Vagina (tissue), 2 donors: ENCODE measurements at regions not wholly inside any gene's neighbourhood (a gene's known extent, or its start where the extent isn't known, plus 50 kb on each side); places are given as distances from the start of the nearest gene placed in this dataset.
A peak's percentile ranks its signal among the peaks of the same experiment; 100 is the strongest.
"Not testable (repeated sequence)": the region's sequence is repeated elsewhere in the genome, so short reads cannot be mapped to it uniquely, and the experiment has no call there.

Experiments used
- DNase-seq, 2 donors: peaks; one replicate each; pipeline ENCODE4 v3.0.0-alpha.2; 2017; ENCODE audit errors: extremely low spot score in 2 of 2
- H3K27ac ChIP-seq: fragments of 200-600 bp; sonication (generic); one replicate; pipeline ENCODE4 v1.5.1; 2019
- H3K27me3 ChIP-seq: fragments of 200-600 bp; sonication (generic); one replicate; pipeline ENCODE4 v1.5.1; 2019
- H3K36me3 ChIP-seq, 2 donors: fragments of 200-600 bp; sonication (generic); one replicate each; pipeline ENCODE4 v1.5.1; 2017 to 2019
- H3K4me1 ChIP-seq: fragments of 200-600 bp; sonication (generic); one replicate; pipeline ENCODE4 v1.5.1; 2019
- H3K4me3 ChIP-seq, 2 donors: fragments of 200-600 bp; sonication (generic); 1 replicate in 1 of 2; 2 replicates in 1 of 2; pipeline ENCODE4 v1.5.1; 2016 to 2019
- H3K9me3 ChIP-seq: fragments of 200-600 bp; sonication (generic); one replicate; pipeline ENCODE4 v1.5.1; 2019
- POLR2A ChIP-seq, 2 donors: fragments of 450-650 bp; IDR thresholded peaks; one replicate each; pipeline ENCODE4 v1.6.1; 2017; ENCODE audit warnings: antibody characterized with exemption in 2 of 2, mild to moderate bottlenecking in 2 of 2, moderate library complexity in 2 of 2
- POLR2AphosphoS5 ChIP-seq, 2 donors: sonication (generic); formaldehyde crosslinking; IDR thresholded peaks; one replicate each; pipeline ENCODE4 v1.9.0; 2017; ENCODE audit warnings: antibody characterized with exemption in 2 of 2, mild to moderate bottlenecking in 2 of 2, low read depth in 1 of 2; ENCODE audit not compliant: insufficient read depth in 1 of 2
- intact Hi-C: fragments of 100-400 bp; cut with DNase I; formaldehyde crosslinking; loops from one replicate; pipeline ENCODE4 v1.15.1; 2023
- TF ChIP-seq, protein P1 (sequence below), 3 experiments: fragments of 450-650 bp in 2 of 3; fragments of 200-600 bp in 1 of 3; sonication (generic) in 1 of 3; IDR thresholded peaks; one replicate each; pipeline ENCODE4 v1.5.1; 2017 to 2019; ENCODE audit warnings: antibody characterized with exemption in 3 of 3, mild to moderate bottlenecking in 2 of 3, moderate library complexity in 2 of 3

DNA sequence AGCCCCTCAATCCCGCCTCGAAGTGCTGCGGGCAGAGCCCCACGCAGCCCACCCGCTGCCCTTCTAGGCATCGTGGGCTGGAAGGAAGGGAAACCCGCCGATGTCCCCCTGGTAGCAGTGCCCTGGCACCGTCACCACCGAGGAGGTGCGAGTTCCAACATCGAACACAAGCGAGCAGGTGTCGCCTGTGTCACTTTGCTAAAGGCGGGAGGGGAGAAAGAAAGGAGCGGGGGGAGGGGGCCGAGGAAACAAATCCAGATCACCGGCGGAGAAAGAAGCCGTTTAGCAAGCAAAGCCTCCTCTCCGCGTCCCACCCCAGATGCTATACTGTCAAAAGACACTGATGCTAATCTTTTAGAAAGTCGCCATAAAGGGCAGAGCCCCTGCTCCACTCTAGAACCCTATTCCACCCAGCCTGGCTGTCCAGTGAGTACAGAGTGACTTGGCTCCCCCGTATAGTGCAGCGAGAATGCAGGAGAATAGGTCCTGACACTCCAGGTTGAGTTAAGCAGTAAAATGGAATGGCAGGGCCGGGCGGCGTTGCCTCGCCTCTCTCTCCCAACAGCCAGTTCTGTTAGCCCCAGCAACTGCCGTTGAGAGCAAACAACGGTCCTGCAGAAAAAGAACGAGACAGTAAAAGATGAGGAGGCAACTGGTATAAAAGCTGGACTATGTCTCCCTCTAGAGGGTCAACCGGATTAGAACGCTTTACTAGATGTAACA is 67.9 kb upstream of the USP15 start:
- H3K4me1 ChIP-seq, result peaks cover 21% of the 10 kb centered on the region
- intact Hi-C loops, result no loop called here
- no peak for DNase-seq
- no peaks in the 10 kb centered on the region for H3K9me3 ChIP-seq
- peak overlapping the region; percentile 57 for H3K27ac ChIP-seq
- peak in 1 of 2 donors; percentile 26 for TF ChIP-seq POLR2AphosphoS5 (IDR thresholded peaks at IDR 0.05; ENCODE audit: insufficient read depth in 1 of 2, low read depth in 1 of 2)
- TF ChIP-seq, protein P1, sequence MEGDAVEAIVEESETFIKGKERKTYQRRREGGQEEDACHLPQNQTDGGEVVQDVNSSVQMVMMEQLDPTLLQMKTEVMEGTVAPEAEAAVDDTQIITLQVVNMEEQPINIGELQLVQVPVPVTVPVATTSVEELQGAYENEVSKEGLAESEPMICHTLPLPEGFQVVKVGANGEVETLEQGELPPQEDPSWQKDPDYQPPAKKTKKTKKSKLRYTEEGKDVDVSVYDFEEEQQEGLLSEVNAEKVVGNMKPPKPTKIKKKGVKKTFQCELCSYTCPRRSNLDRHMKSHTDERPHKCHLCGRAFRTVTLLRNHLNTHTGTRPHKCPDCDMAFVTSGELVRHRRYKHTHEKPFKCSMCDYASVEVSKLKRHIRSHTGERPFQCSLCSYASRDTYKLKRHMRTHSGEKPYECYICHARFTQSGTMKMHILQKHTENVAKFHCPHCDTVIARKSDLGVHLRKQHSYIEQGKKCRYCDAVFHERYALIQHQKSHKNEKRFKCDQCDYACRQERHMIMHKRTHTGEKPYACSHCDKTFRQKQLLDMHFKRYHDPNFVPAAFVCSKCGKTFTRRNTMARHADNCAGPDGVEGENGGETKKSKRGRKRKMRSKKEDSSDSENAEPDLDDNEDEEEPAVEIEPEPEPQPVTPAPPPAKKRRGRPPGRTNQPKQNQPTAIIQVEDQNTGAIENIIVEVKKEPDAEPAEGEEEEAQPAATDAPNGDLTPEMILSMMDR (IDR thresholded peaks at IDR 0.05), result peak; percentile 52 to 66 (median 52)
- peak in 1 of 2 donors; percentile 17 for TF ChIP-seq POLR2A (IDR thresholded peaks at IDR 0.05)
- peak overlapping the region; percentile 48 to 49 for H3K4me3 ChIP-seq
- no peaks in the 10 kb centered on the region for H3K27me3 ChIP-seq
- H3K36me3 ChIP-seq, result no peaks in the 10 kb centered on the region

DNA sequence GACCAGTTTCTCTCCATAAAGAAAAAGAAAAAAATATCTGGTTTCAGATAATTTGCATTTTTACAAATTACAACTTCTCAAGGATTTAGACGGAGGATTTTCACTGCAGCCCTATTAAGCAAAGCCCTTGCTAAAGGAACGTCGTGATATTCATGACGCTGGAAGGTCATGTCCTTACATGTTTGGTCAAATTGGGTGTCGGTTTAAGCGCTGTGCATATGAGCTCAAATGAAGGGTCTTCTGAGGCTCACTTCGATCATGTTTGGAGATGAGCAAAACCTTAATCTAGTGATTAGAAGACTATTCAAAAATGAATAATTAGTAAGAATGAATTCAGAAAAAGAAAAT is 67.3 kb upstream of the USP15 start:
- Histone ChIP-seq H3K27ac (no peak overlapping the region), H3K27me3 (no peaks in the 10 kb centered on the region), H3K9me3 (no peaks in the 10 kb centered on the region), H3K4me1 (peaks cover 21% of the 10 kb centered on the region), H3K36me3 (no peaks in the 10 kb centered on the region), H3K4me3 (peak overlapping the region in 1 of 2 donors; percentile 48)
- intact Hi-C loops, result no loop called here
- DNase-seq, result no peak
- TF ChIP-seq, protein P1 (IDR thresholded peaks at IDR 0.05), result no peak
- TF ChIP-seq POLR2AphosphoS5 (IDR thresholded peaks at IDR 0.05; ENCODE audit: insufficient read depth in 1 of 2, low read depth in 1 of 2) (no peak), POLR2A (IDR thresholded peaks at IDR 0.05) (no peak)

DNA sequence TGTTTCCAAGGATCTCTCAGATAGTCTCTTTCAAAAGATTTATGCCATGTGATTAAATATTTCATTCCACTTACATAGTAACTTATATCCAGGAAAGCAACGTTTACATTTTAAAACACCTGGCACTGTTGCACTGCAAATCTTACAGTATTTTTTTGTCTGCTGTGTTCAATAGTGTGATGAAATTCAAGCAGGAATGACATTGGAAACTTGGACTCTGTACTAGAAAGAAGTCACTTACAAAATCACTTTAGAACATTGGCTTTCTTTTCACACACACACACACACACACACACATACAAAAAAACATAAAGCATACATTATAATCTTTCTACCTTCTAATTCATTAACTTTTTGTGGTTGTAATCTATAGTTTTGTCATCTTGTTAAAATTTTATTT is 66.2 kb upstream of the USP15 start:
- DNase-seq, result no peak
- no peaks in the 10 kb centered on the region for H3K9me3 ChIP-seq
- no peaks in the 10 kb centered on the region for H3K27me3 ChIP-seq
- no peaks in the 10 kb centered on the region for H3K36me3 ChIP-seq
- no peak overlapping the region for H3K27ac ChIP-seq
- H3K4me1 ChIP-seq, result peaks cover 21% of the 10 kb centered on the region
- intact Hi-C loops, result no loop called here
- H3K4me3 ChIP-seq, result no peak overlapping the region
- TF ChIP-seq POLR2A (IDR thresholded peaks at IDR 0.05) (no peak), POLR2AphosphoS5 (IDR thresholded peaks at IDR 0.05; ENCODE audit: insufficient read depth in 1 of 2, low read depth in 1 of 2) (no peak)
- TF ChIP-seq, protein P1 (IDR thresholded peaks at IDR 0.05), result no peak

DNA sequence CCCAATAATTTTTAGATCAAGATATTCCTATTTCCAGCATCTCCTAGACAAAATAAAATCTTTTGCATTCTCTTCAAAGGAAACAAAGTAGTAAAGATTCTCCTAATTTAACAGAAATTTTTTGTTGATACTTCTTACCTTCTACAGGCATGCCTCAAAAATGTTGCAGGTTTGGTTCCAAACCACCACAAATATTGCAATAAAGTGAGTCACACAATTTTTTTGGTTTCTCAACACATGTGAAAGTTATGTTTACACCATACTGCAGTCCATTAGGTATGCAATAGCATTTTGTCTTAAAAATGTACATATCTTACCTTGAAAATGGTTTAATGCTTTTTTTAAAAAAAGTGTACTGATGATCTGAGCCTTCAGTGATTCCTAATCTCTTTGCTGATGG is 65.6 kb upstream of the USP15 start:
- no peak overlapping the region for H3K4me3 ChIP-seq
- no peaks in the 10 kb centered on the region for H3K36me3 ChIP-seq
- intact Hi-C loops, result no loop called here
- no peaks in the 10 kb centered on the region for H3K27me3 ChIP-seq
- peaks cover 21% of the 10 kb centered on the region for H3K4me1 ChIP-seq
- no peaks in the 10 kb centered on the region for H3K9me3 ChIP-seq
- no peak overlapping the region for H3K27ac ChIP-seq
- TF ChIP-seq, protein P1 (IDR thresholded peaks at IDR 0.05), result no peak
- TF ChIP-seq POLR2AphosphoS5 (IDR thresholded peaks at IDR 0.05; ENCODE audit: insufficient read depth in 1 of 2, low read depth in 1 of 2), result no peak
- no peak for TF ChIP-seq POLR2A (IDR thresholded peaks at IDR 0.05)
- DNase-seq, result no peak

DNA sequence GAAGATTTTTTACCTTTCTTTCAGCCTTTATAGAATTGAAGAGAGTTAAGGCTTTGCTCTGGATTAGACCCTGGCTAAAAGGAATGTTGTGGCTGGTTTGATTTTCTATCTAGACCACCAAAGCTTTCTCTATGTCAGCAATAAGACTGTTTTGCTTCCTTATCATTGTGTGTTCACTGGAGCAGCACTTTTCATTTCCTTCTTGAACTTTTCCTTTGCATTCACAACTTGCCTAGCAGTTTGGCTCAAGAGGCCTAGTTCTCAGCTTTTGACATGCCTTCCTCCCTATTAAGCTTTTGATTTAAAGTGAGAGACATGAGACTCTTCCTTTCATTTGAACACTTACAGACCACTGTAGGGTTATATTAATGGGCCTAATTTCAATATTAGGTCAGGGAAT is 64.1 kb upstream of the USP15 start:
- no peak for DNase-seq
- H3K9me3 ChIP-seq, result no peaks in the 10 kb centered on the region
- no peak overlapping the region for H3K27ac ChIP-seq
- TF ChIP-seq POLR2AphosphoS5 (IDR thresholded peaks at IDR 0.05; ENCODE audit: insufficient read depth in 1 of 2, low read depth in 1 of 2) (no peak), POLR2A (IDR thresholded peaks at IDR 0.05) (no peak)
- TF ChIP-seq, protein P1 (IDR thresholded peaks at IDR 0.05), result no peak
- H3K36me3 ChIP-seq, result no peaks in the 10 kb centered on the region
- H3K27me3 ChIP-seq, result no peaks in the 10 kb centered on the region
- peaks cover 15% of the 10 kb centered on the region for H3K4me1 ChIP-seq
- intact Hi-C loops, result no loop called here
- H3K4me3 ChIP-seq, result no peak overlapping the region

DNA sequence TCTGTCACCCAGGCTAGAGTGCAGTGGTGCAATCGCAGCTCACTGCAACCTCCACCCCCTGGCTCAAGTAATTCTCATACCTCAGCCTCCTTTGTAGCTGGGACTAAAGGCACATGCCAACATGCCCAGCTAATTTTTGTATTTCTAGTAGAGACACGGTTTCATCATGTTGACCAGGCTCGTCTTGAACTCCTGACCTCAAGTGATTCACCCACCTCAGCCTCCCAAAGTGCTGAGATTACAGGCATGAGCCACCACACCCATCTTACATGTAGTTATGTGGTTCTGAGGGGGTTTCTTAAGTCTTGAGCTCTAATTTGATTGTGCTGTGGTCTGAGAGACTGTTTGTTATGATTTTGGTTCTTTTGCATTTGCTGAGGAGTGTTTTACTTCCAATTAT is 57.3 kb upstream of the USP15 start:
- H3K9me3 ChIP-seq, H3K4me3 ChIP-seq, H3K27ac ChIP-seq, H3K36me3 ChIP-seq, DNase-seq, intact Hi-C loops, H3K27me3 ChIP-seq, H3K4me1 ChIP-seq: not testable (repeated sequence)
